GM12873 (cell line): ENCODE measurements at regions not wholly inside any gene's neighbourhood (a gene's known extent, or its start where the extent isn't known, plus 50 kb on each side); places are given as distances from the start of the nearest gene placed in this dataset.

Experiments used
- TF ChIP-seq, protein P1 (sequence below): IDR thresholded peaks from 2 replicates; pipeline ENCODE4 v1.5.1; 2012; ENCODE audit warnings: low read depth, mild to moderate bottlenecking, moderate library complexity, low read length, control low read depth; ENCODE audit not compliant: insufficient read depth; ENCODE audit errors: missing control alignments

- TF ChIP-seq, protein P1, sequence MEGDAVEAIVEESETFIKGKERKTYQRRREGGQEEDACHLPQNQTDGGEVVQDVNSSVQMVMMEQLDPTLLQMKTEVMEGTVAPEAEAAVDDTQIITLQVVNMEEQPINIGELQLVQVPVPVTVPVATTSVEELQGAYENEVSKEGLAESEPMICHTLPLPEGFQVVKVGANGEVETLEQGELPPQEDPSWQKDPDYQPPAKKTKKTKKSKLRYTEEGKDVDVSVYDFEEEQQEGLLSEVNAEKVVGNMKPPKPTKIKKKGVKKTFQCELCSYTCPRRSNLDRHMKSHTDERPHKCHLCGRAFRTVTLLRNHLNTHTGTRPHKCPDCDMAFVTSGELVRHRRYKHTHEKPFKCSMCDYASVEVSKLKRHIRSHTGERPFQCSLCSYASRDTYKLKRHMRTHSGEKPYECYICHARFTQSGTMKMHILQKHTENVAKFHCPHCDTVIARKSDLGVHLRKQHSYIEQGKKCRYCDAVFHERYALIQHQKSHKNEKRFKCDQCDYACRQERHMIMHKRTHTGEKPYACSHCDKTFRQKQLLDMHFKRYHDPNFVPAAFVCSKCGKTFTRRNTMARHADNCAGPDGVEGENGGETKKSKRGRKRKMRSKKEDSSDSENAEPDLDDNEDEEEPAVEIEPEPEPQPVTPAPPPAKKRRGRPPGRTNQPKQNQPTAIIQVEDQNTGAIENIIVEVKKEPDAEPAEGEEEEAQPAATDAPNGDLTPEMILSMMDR, result no peak
Measured at GRCh38 chr3:159244933-159245332, 443.1 kb downstream of the MFSD1 start.

- TF ChIP-seq, protein P1, result no peak
Measured at GRCh38 chr3:159245871-159246270, 444.0 kb downstream of the MFSD1 start.

- TF ChIP-seq, protein P1, result no peak
Measured at GRCh38 chr3:159246385-159246784, 444.5 kb downstream of the MFSD1 start.

- TF ChIP-seq, protein P1, result no peak
Measured at GRCh38 chr3:159249472-159250174, 447.8 kb downstream of the MFSD1 start.

DNA sequence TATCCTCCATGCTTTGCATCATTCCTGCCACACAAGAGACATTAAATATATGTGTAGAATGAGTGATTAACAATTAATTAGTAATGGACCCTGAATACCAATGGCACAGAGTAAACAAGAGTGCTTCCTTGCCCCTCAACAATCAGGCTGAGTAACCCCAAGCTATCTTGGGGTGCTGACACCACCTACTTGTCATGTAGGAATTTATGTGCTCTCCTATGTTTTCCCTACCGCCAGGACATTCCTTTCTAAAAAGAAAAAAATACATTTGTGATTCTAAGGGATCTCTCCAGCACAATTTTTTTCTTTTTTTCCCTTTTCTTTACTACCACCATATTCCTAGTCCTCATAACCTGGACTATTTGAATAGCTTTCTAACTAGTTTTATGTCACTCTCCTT is 449.1 kb downstream of the MFSD1 start:
- TF ChIP-seq, protein P1, result no peak

GRCh38 chr3:159252274-159252673 is 450.4 kb downstream of the MFSD1 start:
- TF ChIP-seq, protein P1, result no peak

- TF ChIP-seq, protein P1, result peak; percentile 66
Measured at GRCh38 chr3:159252772-159253384, 451.0 kb downstream of the MFSD1 start.
